SH-SY5Y (cell line): ENCODE measurements at regions not wholly inside any gene's neighbourhood (a gene's known extent, or its start where the extent isn't known, plus 50 kb on each side); places are given as distances from the start of the nearest gene placed in this dataset.

Source experiments
- GATA2 ChIP-seq: IDR thresholded peaks from 2 replicates; pipeline ENCODE4 v1.6.1; 2011; ENCODE audit warnings: mild to moderate bottlenecking, low read depth, low read length
- GATA3 ChIP-seq: IDR thresholded peaks from 2 replicates; pipeline ENCODE4 v1.6.1; 2011; ENCODE audit warnings: low read depth, mild to moderate bottlenecking, low read length, moderate library complexity

GRCh38 chr2:56676966-56677365, 493.2 kb downstream of the CCDC85A start:
- TF ChIP-seq GATA3 = no peak
- TF ChIP-seq GATA2 = no peak
